ENCODE measurements at regions not wholly inside any gene's neighbourhood (a gene's known extent, or its start where the extent isn't known, plus 50 kb on each side); places are given as distances from the start of the nearest gene placed in this dataset.

DNA sequence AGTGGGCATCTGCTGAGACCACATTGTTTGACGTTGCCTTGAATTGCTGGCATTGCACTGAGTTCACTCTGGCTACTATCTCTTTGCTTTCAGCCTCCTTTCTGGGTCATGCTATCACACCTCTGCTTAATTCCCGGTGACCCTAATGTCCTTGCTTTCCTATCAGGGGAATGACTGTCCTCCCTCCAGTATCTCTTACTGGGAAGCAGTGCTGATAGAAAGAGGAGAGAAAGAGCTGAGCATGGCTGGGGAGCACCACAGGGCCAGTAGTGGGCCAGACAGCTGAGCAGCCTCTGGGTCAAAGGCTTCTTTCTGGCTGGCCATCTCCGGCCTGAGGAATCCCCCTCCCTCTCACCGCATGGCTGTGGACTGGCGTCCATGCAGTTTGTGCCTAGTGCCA lies 428.7 kb downstream of the INHBA start:
- Mint-ChIP-seq H3K27ac (no peak overlapping the region), H3K4me3 (no peak overlapping the region), H3K9me3 (no peaks in the 10 kb centered on the region; a peak in 2 of 5 replicates), H3K27me3 (ENCODE audit: low read depth) (peaks cover 49% of the 10 kb centered on the region), H3K4me1 (no peaks in the 10 kb centered on the region), H3K36me3 (ENCODE audit: insufficient read depth in 1 of 3, low read depth in 3 of 3) (no peaks in the 10 kb centered on the region)
- H2BK12ac ChIP-seq (ENCODE audit: insufficient read length, low read depth, low read length), result no peak overlapping the region
- no peak overlapping the region for H3K4me2 ChIP-seq (ENCODE audit: insufficient read depth, insufficient read length, low read length)
- H4K91ac ChIP-seq (ENCODE audit: insufficient read length, low read depth, low read length), result no peak overlapping the region
- no peak overlapping the region for H2BK5ac ChIP-seq (ENCODE audit: insufficient read length, low read length)
- H4K8ac ChIP-seq (replicated peaks; ENCODE audit: insufficient read length, low read depth, low read length), result no peak overlapping the region
- no peak overlapping the region for H2BK15ac ChIP-seq (ENCODE audit: low read depth, low read length)
- H4K20me1 ChIP-seq (ENCODE audit: control insufficient read depth, insufficient read depth, insufficient read length), result no peaks in the 10 kb centered on the region
- no peak overlapping the region for H2AFZ ChIP-seq (ENCODE audit: low read length)
- no peak overlapping the region for H3K14ac ChIP-seq (ENCODE audit: insufficient read depth, low read length)
- no peaks in the 10 kb centered on the region for H3K9me3 ChIP-seq (ENCODE audit: control insufficient read depth, low read depth, low read length)
- no peaks in the 10 kb centered on the region for H3K27me3 ChIP-seq (ENCODE audit: insufficient read depth, low read length)
- H2AK5ac ChIP-seq (ENCODE audit: insufficient read length, low read length), result no peak overlapping the region
- H3K4me1 ChIP-seq (ENCODE audit: insufficient read depth, low read length), result no peaks in the 10 kb centered on the region
- no peak overlapping the region for H3K4ac ChIP-seq (ENCODE audit: low read depth, low read length)
- no peak overlapping the region for H3K9ac ChIP-seq (ENCODE audit: extremely low read depth, insufficient read length, low read length)
- H3K23ac ChIP-seq (ENCODE audit: insufficient read length, low read depth, low read length), result no peak overlapping the region
- H3K27ac ChIP-seq (ENCODE audit: insufficient read length, low read depth, low read length), result no peak overlapping the region
- H3K56ac ChIP-seq (ENCODE audit: insufficient read length, low read depth, low read length), result no peak overlapping the region
- H3K79me2 ChIP-seq (ENCODE audit: insufficient read depth, low read length), result no peaks in the 10 kb centered on the region
- no peak overlapping the region for H2BK20ac ChIP-seq (ENCODE audit: low read depth, low read length, poor library complexity, severe bottlenecking)
- H3T11ph ChIP-seq (ENCODE audit: low read length), result no peak overlapping the region
- no peaks in the 10 kb centered on the region for H3K79me1 ChIP-seq (ENCODE audit: insufficient read depth, low read depth, low read length, poor library complexity, severe bottlenecking)
- no CpG with 5 or more reads among the region's 5 CpGs for WGBS (ENCODE audit: extremely low coverage, insufficient read length, low lambda C conversion rate)
- no peak overlapping the region for H2BK120ac ChIP-seq (ENCODE audit: low read depth, low read length, poor library complexity, severe bottlenecking)
- H3K18ac ChIP-seq (ENCODE audit: insufficient read length, low read depth, low read length), result no peak overlapping the region
- DNase-seq, result no peak
- TF ChIP-seq, protein P1, sequence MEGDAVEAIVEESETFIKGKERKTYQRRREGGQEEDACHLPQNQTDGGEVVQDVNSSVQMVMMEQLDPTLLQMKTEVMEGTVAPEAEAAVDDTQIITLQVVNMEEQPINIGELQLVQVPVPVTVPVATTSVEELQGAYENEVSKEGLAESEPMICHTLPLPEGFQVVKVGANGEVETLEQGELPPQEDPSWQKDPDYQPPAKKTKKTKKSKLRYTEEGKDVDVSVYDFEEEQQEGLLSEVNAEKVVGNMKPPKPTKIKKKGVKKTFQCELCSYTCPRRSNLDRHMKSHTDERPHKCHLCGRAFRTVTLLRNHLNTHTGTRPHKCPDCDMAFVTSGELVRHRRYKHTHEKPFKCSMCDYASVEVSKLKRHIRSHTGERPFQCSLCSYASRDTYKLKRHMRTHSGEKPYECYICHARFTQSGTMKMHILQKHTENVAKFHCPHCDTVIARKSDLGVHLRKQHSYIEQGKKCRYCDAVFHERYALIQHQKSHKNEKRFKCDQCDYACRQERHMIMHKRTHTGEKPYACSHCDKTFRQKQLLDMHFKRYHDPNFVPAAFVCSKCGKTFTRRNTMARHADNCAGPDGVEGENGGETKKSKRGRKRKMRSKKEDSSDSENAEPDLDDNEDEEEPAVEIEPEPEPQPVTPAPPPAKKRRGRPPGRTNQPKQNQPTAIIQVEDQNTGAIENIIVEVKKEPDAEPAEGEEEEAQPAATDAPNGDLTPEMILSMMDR (conservative IDR thresholded peaks at IDR 0.05), result no peak
- no peaks in the 10 kb centered on the region for H3K23me2 ChIP-seq (ENCODE audit: insufficient read length, low read depth, low read length, poor library complexity, severe bottlenecking)
- no peak overlapping the region for H4K5ac ChIP-seq (ENCODE audit: insufficient read length, low read depth, low read length)

Measured in H9 (cell line).